GM23338 (cell line): ENCODE measurements at regions not wholly inside any gene's neighbourhood (a gene's known extent, or its start where the extent isn't known, plus 50 kb on each side); places are given as distances from the start of the nearest gene placed in this dataset.

Source experiments
- CTCF ChIP-seq, 2 experiments: fragments of 200-600 bp in 1 of 2; sonication (generic) in 1 of 2; conservative IDR thresholded peaks; 2 replicates each; pipeline versions ENCODE4 v1.5.1 to v1.6.1; 2016 to 2017; ENCODE audit warnings: antibody characterized with exemption in 2 of 2, low read depth in 2 of 2, mild to moderate bottlenecking in 2 of 2, moderate library complexity in 1 of 2
- EZH2 ChIP-seq: fragments of 200-600 bp; sonication (generic); IDR thresholded peaks from one replicate; pipeline ENCODE4 v1.8.0; 2017; ENCODE audit warnings: antibody characterized with exemption, mild to moderate bottlenecking, low read depth; ENCODE audit not compliant: unreplicated experiment
- EZH2phosphoT487 ChIP-seq: fragments of 200-600 bp; sonication (generic); IDR thresholded peaks from one replicate; pipeline ENCODE4 v1.8.1; 2018; ENCODE audit warnings: antibody characterized with exemption; ENCODE audit not compliant: unreplicated experiment
- POLR2AphosphoS5 ChIP-seq: IDR thresholded peaks from 2 replicates; pipeline ENCODE4 v1.6.1; 2016; ENCODE audit warnings: antibody characterized with exemption, low read depth
- ZNF331 ChIP-seq: fragments of 250-450 bp; sonication (Bioruptor Pico); IDR thresholded peaks from 2 replicates; pipeline ENCODE4 v1.5.0; 2020; ENCODE audit warnings: low read depth, mild to moderate bottlenecking, moderate library complexity

GRCh38 chr5:84578226-84578625 is 193.5 kb upstream of the EDIL3 start:
- TF ChIP-seq EZH2phosphoT487 (no peak), POLR2AphosphoS5 (no peak), CTCF (conservative IDR thresholded peaks at IDR 0.05; ENCODE audit: low read depth in 2 of 2) (no peak), ZNF331 (CRISPR knock-in tag) (no peak), EZH2 (no peak)
